Adrenal gland (tissue), 9 donors: ENCODE measurements at regions not wholly inside any gene's neighbourhood (a gene's known extent, or its start where the extent isn't known, plus 50 kb on each side); places are given as distances from the start of the nearest gene placed in this dataset.

Source experiments
- DNase-seq, 7 donors: peaks; one replicate each; pipeline ENCODE4 v3.0.0-alpha.2; 2019 to 2020
- H3K27ac ChIP-seq, 5 donors: fragments of 200-600 bp; sonication (generic) in 4 of 5; 1 replicate in 3 of 5; 2 replicates in 2 of 5; pipeline versions ENCODE4 v1.5.1 to v1.8.0; 2016 to 2020; ENCODE audit warnings: mild to moderate bottlenecking in 1 of 5
- H3K27me3 ChIP-seq: fragments of 200-600 bp; 2 replicates; pipeline ENCODE4 v1.8.0; 2021
- H3K36me3 ChIP-seq, 2 donors: fragments of 200-600 bp; replicated peaks in 1 of 2; 1 replicate in 1 of 2; 2 replicates in 1 of 2; pipeline versions ENCODE4 v1.5.1 to v1.8.0; 2018 to 2022
- H3K4me1 ChIP-seq, 2 donors: fragments of 200-600 bp; replicated peaks in 1 of 2; 1 replicate in 1 of 2; 2 replicates in 1 of 2; pipeline versions ENCODE4 v1.5.1 to v1.8.0; 2018 to 2021
- H3K4me3 ChIP-seq, 4 donors: fragments of 200-600 bp; sonication (generic) in 3 of 4; one replicate each; pipeline ENCODE4 v1.5.1; 2016 to 2018
- H3K9me3 ChIP-seq, 3 donors: fragments of 200-600 bp; sonication (generic) in 1 of 3; replicated peaks in 1 of 3; 1 replicate in 2 of 3; 2 replicates in 1 of 3; pipeline versions ENCODE4 v1.5.1 to v1.8.0; 2016 to 2021
- CTCF ChIP-seq, 6 experiments: fragments of 450-650 bp in 4 of 6; fragments of 200-600 bp in 2 of 6; sonication (generic) in 1 of 6; IDR thresholded peaks; 1 replicate in 5 of 6; 2 replicates in 1 of 6; pipeline versions ENCODE4 v1.5.1 to v1.8.0; 2016 to 2021; ENCODE audit warnings: antibody characterized with exemption in 6 of 6, mild to moderate bottlenecking in 2 of 6, moderate library complexity in 1 of 6
- POLR2A ChIP-seq, 2 donors: fragments of 450-650 bp; IDR thresholded peaks; one replicate each; pipeline ENCODE4 v1.6.1; 2017; ENCODE audit warnings: antibody characterized with exemption in 2 of 2, mild to moderate bottlenecking in 2 of 2, moderate library complexity in 1 of 2
- WGBS, 4 donors: extraction: QIAGEN DNeasy Blood & Tissue Kit in 2 of 4; methylation state at CpG; one replicate each; pipeline versions ENCODE4 v1.1.5 to v1.1.7; 2013 to 2017; 5-methylcytosine and 5-hydroxymethylcytosine counted together
- intact Hi-C, 2 donors: fragments of 100-400 bp; cut with DNase I; formaldehyde crosslinking; loops; one replicate each; pipeline versions ENCODE4 v1.14.1 to v1.15.0; 2022 to 2023
- donor health status: healthy with polysubstance abuse.
- donor health status: Bipolar disorder and iron deficiency.
- donor health status: DM: yes; HTN: yes; CAD: no.
- donor health status: DM: no; HTN: no; CAD: no.
- donor health status: DM: no; HTN: no; CAD: no.

GRCh38 chr10:28783087-28783486 is 105.8 kb downstream of the BAMBI start:
- intact Hi-C loops, result no loop called here
- WGBS, 4 donors, result 79 to 84% (median 82%) methylated on average over 5 of the region's 5 CpGs
- TF ChIP-seq POLR2A (IDR thresholded peaks at IDR 0.05), result no peak
- no peak for TF ChIP-seq CTCF (IDR thresholded peaks at IDR 0.05)
- H3K9me3 ChIP-seq, result no peaks in the 10 kb centered on the region
- no peaks in the 10 kb centered on the region for H3K36me3 ChIP-seq
- no peaks in the 10 kb centered on the region for H3K27me3 ChIP-seq
- no peak overlapping the region for H3K27ac ChIP-seq
- H3K4me3 ChIP-seq, result no peak overlapping the region
- no peaks in the 10 kb centered on the region for H3K4me1 ChIP-seq
- no peak for DNase-seq

GRCh38 chr10:28785018-28785417 is 107.7 kb downstream of the BAMBI start:
- Histone ChIP-seq H3K4me3 (no peak overlapping the region), H3K27me3 (no peaks in the 10 kb centered on the region), H3K9me3 (no peaks in the 10 kb centered on the region), H3K27ac (no peak overlapping the region), H3K36me3 (no peaks in the 10 kb centered on the region), H3K4me1 (no peaks in the 10 kb centered on the region)
- WGBS, 4 donors, result 81 to 85% (median 83%) methylated on average over 5 of the region's 5 CpGs
- TF ChIP-seq CTCF (IDR thresholded peaks at IDR 0.05) (no peak), POLR2A (IDR thresholded peaks at IDR 0.05) (no peak)
- DNase-seq, result no peak
- intact Hi-C loops, result no loop called here

GRCh38 chr10:28788252-28788651 is 110.9 kb downstream of the BAMBI start:
- intact Hi-C loops, result no loop called here
- H3K9me3 ChIP-seq, result no peaks in the 10 kb centered on the region
- no peak overlapping the region for H3K4me3 ChIP-seq
- TF ChIP-seq CTCF (IDR thresholded peaks at IDR 0.05) (no peak), POLR2A (IDR thresholded peaks at IDR 0.05) (no peak)
- no peak overlapping the region for H3K27ac ChIP-seq
- no peaks in the 10 kb centered on the region for H3K27me3 ChIP-seq
- no peaks in the 10 kb centered on the region for H3K36me3 ChIP-seq
- H3K4me1 ChIP-seq, result no peaks in the 10 kb centered on the region
- 81 to 89% (median 86%) methylated on average over 2 of the region's 2 CpGs for WGBS, 4 donors
- no peak for DNase-seq

- WGBS, 4 donors, result 86 to 89% (median 87%) methylated on average over 5 of the region's 5 CpGs
- Histone ChIP-seq H3K27me3 (no peaks in the 10 kb centered on the region), H3K4me1 (no peaks in the 10 kb centered on the region), H3K36me3 (no peaks in the 10 kb centered on the region), H3K27ac (no peak overlapping the region), H3K9me3 (no peaks in the 10 kb centered on the region), H3K4me3 (no peak overlapping the region)
- no peak for DNase-seq
- no peak for TF ChIP-seq POLR2A (IDR thresholded peaks at IDR 0.05)
- no peak for TF ChIP-seq CTCF (IDR thresholded peaks at IDR 0.05)
- intact Hi-C loops, result no loop called here
Observed at GRCh38 chr10:28788762-28789161, 111.4 kb downstream of the BAMBI start.
